ENCODE measurements at regions not wholly inside any gene's neighbourhood (a gene's known extent, or its start where the extent isn't known, plus 50 kb on each side); places are given as distances from the start of the nearest gene placed in this dataset.

- TF ChIP-seq EP300 (IDR thresholded peaks at IDR 0.05; ENCODE audit: borderline replicate concordance): no peak
- TF ChIP-seq CEBPB (IDR thresholded peaks at IDR 0.05): no peak
- no peak for TF ChIP-seq CREB1 (IDR thresholded peaks at IDR 0.05; ENCODE audit: low read depth)
- no peak for TF ChIP-seq MAX (IDR thresholded peaks at IDR 0.05)
- TF ChIP-seq USF1 (IDR thresholded peaks at IDR 0.05): no peak
- TF ChIP-seq YY1 (IDR thresholded peaks at IDR 0.05; ENCODE audit: low read depth): no peak
- TF ChIP-seq FOXM1 (IDR thresholded peaks at IDR 0.05; ENCODE audit: borderline replicate concordance, low read depth): no peak
- no peak for TF ChIP-seq RAD21 (IDR thresholded peaks at IDR 0.05; ENCODE audit: low read depth)
- TF ChIP-seq NFIC (IDR thresholded peaks at IDR 0.05): no peak
These were observed 124.5 kb upstream of the NOCT start for GRCh38 chr4:138890891-138891570.

DNA sequence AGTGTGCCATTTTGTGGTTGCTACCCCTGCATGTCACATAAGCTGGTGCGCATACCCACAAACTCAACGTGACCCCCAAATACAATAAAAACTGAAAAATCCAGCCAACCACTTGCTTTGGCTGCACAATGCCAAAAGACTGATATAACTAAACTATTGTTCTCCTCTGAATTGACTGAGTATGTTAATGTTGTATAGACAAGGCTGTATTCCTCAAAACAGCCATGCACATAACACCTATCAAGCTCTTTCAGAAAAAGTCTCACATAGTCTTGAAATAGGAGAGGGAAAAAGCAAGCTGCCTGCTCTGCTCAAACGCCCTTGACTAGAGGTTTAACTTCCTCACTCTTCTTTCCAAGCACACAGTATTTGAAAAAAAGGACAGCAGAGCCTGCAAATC is 126.4 kb upstream of the NOCT start:
- TF ChIP-seq, protein P1, sequence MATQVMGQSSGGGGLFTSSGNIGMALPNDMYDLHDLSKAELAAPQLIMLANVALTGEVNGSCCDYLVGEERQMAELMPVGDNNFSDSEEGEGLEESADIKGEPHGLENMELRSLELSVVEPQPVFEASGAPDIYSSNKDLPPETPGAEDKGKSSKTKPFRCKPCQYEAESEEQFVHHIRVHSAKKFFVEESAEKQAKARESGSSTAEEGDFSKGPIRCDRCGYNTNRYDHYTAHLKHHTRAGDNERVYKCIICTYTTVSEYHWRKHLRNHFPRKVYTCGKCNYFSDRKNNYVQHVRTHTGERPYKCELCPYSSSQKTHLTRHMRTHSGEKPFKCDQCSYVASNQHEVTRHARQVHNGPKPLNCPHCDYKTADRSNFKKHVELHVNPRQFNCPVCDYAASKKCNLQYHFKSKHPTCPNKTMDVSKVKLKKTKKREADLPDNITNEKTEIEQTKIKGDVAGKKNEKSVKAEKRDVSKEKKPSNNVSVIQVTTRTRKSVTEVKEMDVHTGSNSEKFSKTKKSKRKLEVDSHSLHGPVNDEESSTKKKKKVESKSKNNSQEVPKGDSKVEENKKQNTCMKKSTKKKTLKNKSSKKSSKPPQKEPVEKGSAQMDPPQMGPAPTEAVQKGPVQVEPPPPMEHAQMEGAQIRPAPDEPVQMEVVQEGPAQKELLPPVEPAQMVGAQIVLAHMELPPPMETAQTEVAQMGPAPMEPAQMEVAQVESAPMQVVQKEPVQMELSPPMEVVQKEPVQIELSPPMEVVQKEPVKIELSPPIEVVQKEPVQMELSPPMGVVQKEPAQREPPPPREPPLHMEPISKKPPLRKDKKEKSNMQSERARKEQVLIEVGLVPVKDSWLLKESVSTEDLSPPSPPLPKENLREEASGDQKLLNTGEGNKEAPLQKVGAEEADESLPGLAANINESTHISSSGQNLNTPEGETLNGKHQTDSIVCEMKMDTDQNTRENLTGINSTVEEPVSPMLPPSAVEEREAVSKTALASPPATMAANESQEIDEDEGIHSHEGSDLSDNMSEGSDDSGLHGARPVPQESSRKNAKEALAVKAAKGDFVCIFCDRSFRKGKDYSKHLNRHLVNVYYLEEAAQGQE (IDR thresholded peaks at IDR 0.05; ENCODE audit: low read depth): no peak
- TF ChIP-seq RAD21 (IDR thresholded peaks at IDR 0.05; ENCODE audit: low read depth): no peak
- no peak for TF ChIP-seq TEAD4 (IDR thresholded peaks at IDR 0.05)
- no peak for TF ChIP-seq NFIC (IDR thresholded peaks at IDR 0.05)
- no peak for TF ChIP-seq EP300 (IDR thresholded peaks at IDR 0.05; ENCODE audit: borderline replicate concordance)
- TF ChIP-seq CEBPB (IDR thresholded peaks at IDR 0.05): no peak
- TF ChIP-seq FOXM1 (IDR thresholded peaks at IDR 0.05; ENCODE audit: borderline replicate concordance, low read depth): no peak
- no peak for TF ChIP-seq TCF12 (IDR thresholded peaks at IDR 0.05; ENCODE audit: low read depth)
- TF ChIP-seq TAF1 (IDR thresholded peaks at IDR 0.05; ENCODE audit: low read depth): no peak
- TF ChIP-seq ZBTB7A (IDR thresholded peaks at IDR 0.05; ENCODE audit: low read depth): no peak
- no peak for TF ChIP-seq CREB1 (IDR thresholded peaks at IDR 0.05; ENCODE audit: low read depth)
- no peak for TF ChIP-seq EGR1 (IDR thresholded peaks at IDR 0.05)
- no peak for TF ChIP-seq USF1 (IDR thresholded peaks at IDR 0.05)
- TF ChIP-seq MAX (IDR thresholded peaks at IDR 0.05): no peak
- no peak for TF ChIP-seq YY1 (IDR thresholded peaks at IDR 0.05; ENCODE audit: low read depth)

DNA sequence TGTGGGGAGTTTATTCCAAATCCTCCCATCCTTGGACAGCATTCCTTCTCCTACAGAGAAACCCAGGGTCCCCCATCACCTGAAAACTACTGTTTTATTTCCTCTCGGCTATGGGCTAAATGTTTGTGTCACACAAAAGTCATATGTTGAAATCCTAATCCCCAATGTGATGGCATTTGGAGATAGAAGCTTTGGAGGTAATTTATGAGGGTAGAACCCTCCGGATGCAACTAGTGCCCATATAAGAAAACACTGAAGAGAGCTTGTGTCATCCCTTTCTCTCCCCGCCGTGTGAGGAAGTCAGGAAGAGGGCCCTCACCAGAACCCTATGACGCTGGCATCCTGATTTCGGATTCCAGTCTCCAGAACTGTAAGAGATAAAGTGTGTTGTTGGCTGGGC is 127.8 kb upstream of the NOCT start:
- TF ChIP-seq ZBTB7A (IDR thresholded peaks at IDR 0.05; ENCODE audit: low read depth) (no peak), FOXM1 (IDR thresholded peaks at IDR 0.05; ENCODE audit: borderline replicate concordance, low read depth) (no peak), USF1 (IDR thresholded peaks at IDR 0.05) (no peak), CEBPB (IDR thresholded peaks at IDR 0.05) (no peak), EP300 (IDR thresholded peaks at IDR 0.05; ENCODE audit: borderline replicate concordance) (no peak), RAD21 (IDR thresholded peaks at IDR 0.05; ENCODE audit: low read depth) (no peak), TEAD4 (IDR thresholded peaks at IDR 0.05) (no peak), MAX (IDR thresholded peaks at IDR 0.05) (no peak), EGR1 (IDR thresholded peaks at IDR 0.05) (no peak), TCF12 (IDR thresholded peaks at IDR 0.05; ENCODE audit: low read depth) (no peak), TAF1 (IDR thresholded peaks at IDR 0.05; ENCODE audit: low read depth) (no peak), YY1 (IDR thresholded peaks at IDR 0.05; ENCODE audit: low read depth) (no peak), NFIC (IDR thresholded peaks at IDR 0.05) (no peak), CREB1 (IDR thresholded peaks at IDR 0.05; ENCODE audit: low read depth) (no peak)
- TF ChIP-seq, protein P1 (IDR thresholded peaks at IDR 0.05; ENCODE audit: low read depth): no peak

DNA sequence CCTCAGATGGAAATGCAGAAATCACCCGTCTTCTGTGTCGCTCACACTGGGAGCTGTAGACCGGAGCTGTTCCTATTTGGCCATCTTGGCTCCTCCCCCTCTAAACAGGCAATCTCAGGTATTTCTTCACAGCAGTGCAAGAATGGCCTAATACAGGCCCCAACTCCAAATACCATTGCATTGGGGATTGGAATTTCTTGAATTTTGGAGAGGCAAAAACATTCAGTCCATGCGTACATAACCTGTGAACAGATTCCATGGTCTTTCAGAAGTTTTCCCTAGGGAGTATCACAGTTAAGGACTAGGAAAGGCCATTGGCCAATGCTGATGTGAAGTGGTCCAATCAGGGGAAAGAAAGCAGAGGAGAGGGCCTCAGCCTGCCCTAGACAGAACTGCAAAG is 128.2 kb upstream of the NOCT start:
- TF ChIP-seq TCF12 (IDR thresholded peaks at IDR 0.05; ENCODE audit: low read depth) (no peak), ZBTB7A (IDR thresholded peaks at IDR 0.05; ENCODE audit: low read depth) (no peak), NFIC (IDR thresholded peaks at IDR 0.05) (no peak), EGR1 (IDR thresholded peaks at IDR 0.05) (no peak), CREB1 (IDR thresholded peaks at IDR 0.05; ENCODE audit: low read depth) (no peak), EP300 (IDR thresholded peaks at IDR 0.05; ENCODE audit: borderline replicate concordance) (no peak), YY1 (IDR thresholded peaks at IDR 0.05; ENCODE audit: low read depth) (no peak), FOXM1 (IDR thresholded peaks at IDR 0.05; ENCODE audit: borderline replicate concordance, low read depth) (no peak), MAX (IDR thresholded peaks at IDR 0.05) (no peak), TAF1 (IDR thresholded peaks at IDR 0.05; ENCODE audit: low read depth) (no peak), USF1 (IDR thresholded peaks at IDR 0.05) (no peak), CEBPB (IDR thresholded peaks at IDR 0.05) (no peak), TEAD4 (IDR thresholded peaks at IDR 0.05) (no peak), RAD21 (IDR thresholded peaks at IDR 0.05; ENCODE audit: low read depth) (no peak)
- TF ChIP-seq, protein P1 (IDR thresholded peaks at IDR 0.05; ENCODE audit: low read depth): no peak

All from Ishikawa (cell line).